Fibroblast of skin of left biceps (primary cell): ENCODE measurements at regions not wholly inside any gene's neighbourhood (a gene's known extent, or its start where the extent isn't known, plus 50 kb on each side); places are given as distances from the start of the nearest gene placed in this dataset.

ENCODE experiments used
- DNase-seq, 2 experiments: peaks; one replicate each; pipeline ENCODE4 v3.0.0-alpha.2; 2013; ENCODE audit warnings: low read depth in 2 of 2

DNA sequence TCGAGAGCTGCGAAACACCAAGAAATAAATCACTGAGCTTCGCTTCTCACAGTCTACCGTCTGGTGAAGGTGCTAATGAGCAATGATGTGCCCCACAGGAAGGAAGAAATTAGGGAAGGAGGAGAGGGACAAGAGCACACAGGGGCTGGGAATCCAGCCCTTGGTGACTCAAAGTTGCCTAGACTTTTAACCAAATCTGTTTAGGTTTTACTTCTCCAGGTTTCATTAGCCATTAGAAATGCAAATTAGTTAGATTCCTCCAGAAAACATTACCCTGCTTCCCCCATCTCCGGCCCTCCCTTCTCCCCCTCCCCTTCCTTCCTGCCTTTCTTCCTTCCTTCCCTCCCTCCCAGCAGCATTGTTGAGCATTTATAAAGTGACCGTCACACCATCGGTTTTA lies 59.3 kb upstream of the UBE2E1 start:
- no peak for DNase-seq

DNA sequence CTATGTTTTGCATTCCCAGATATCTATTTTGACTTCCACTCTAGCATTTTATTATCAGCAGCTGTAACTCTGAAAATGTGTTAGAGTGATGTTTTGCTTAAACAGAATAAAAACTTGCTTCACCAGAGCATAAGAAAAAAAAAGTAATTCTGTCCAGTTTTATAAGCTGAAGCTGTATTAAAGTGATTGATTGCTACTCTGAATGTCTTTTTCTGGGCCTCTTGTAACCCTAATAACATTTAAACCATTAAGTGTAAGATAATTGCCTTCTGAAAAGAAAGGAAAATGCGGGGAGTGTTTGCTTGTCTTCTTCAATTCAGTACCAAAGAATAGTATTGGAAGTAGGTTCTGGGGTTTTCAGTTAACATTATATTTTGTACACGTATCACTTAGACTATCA lies 57.9 kb upstream of the UBE2E1 start:
- DNase-seq, result no peak

GRCh38 chr3:23748398-23749110 lies 57.2 kb upstream of the UBE2E1 start:
- peak in 1 of 2 experiments; percentile 37 for DNase-seq

GRCh38 chr3:23749609-23750008 lies 56.1 kb upstream of the UBE2E1 start:
- no peak for DNase-seq

DNA sequence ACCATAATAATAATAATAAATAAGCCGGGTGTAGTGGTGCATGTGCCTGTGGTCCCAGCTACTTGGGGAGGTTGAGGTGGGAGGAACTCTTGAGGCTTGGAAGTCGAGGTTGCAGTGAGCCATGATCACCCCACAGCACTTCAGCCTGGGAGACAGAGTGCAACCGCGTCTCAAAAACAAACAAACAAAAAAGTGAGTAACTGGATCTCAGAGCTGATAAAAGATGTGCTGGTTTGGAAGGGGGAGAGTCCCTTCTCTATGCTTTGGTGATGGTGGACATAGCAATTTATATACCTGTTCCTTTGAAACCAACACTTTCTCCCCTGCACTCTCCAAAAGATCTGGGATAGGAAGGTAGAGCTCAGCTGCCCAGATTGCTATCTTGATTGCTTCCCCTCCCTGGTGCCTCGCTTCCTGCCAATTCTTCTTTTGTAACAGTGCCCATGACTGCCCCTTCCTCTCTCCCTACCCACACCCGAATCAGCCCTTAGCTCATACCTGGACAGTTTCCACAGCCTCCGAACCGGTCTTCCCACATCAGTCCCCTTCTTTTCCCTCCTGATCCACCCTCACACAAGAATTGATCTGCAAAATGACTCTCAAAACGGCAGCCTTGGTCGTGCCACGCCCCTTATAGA lies 55.1 kb upstream of the UBE2E1 start:
- no peak for DNase-seq

DNA sequence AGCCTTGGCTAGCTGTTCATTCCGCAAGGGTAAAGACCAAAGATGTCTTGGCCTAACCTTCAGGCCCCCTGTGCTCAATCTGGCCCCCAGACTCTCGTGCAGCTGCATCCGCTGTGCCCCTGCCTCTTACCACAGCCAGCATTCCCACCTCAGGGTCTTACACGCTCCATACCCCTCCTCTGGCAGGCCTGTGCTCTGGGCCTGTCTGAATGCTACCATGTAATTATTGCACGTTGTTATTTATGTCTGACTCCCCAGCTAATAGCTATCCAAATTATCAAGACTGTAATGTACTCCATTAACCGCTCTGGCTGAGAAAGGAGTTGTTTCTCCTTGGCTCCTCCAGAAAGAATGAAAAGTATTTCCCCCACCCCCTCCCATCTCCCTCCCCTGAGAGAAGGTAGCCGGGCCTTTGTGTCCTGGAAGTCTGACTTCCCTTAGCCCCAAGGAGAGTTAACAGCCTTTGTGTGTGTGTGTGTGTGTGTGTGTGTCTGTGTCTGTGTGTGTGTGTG lies 54.5 kb upstream of the UBE2E1 start:
- DNase-seq, result no peak

GRCh38 chr3:23752126-23752525 lies 53.6 kb upstream of the UBE2E1 start:
- DNase-seq, result no peak

- DNase-seq, result no peak
Observed at GRCh38 chr3:23754215-23754614, 51.5 kb upstream of the UBE2E1 start.
